Mesendoderm (in vitro differentiated cells): ENCODE measurements at regions not wholly inside any gene's neighbourhood (a gene's known extent, or its start where the extent isn't known, plus 50 kb on each side); places are given as distances from the start of the nearest gene placed in this dataset.

Source experiments
- DNase-seq: peaks from one replicate; pipeline ENCODE4 v3.0.0; 2013
- H2AK5ac ChIP-seq: 2 replicates; pipeline ENCODE4 v1.6.1; 2013; ENCODE audit warnings: low read length, inconsistent platforms
- H2BK120ac ChIP-seq: 2 replicates; pipeline ENCODE4 v1.6.1; 2013; ENCODE audit warnings: low read depth, mild to moderate bottlenecking, low read length, moderate library complexity, mixed read lengths
- H2BK15ac ChIP-seq: replicated peaks from 2 replicates; pipeline ENCODE4 v1.6.1; 2013; ENCODE audit warnings: low read depth, mild to moderate bottlenecking, moderate library complexity
- H2BK5ac ChIP-seq: 2 replicates; pipeline ENCODE4 v1.6.1; 2013; ENCODE audit warnings: low read length, inconsistent platforms
- H3K18ac ChIP-seq: 2 replicates; pipeline ENCODE4 v1.6.1; 2013; ENCODE audit warnings: mild to moderate bottlenecking, low read length, mixed read lengths
- H3K23ac ChIP-seq: one replicate; pipeline ENCODE4 v1.6.1; 2013; ENCODE audit warnings: low read length
- H3K27ac ChIP-seq: 2 replicates; pipeline ENCODE4 v1.5.1; 2013; ENCODE audit warnings: low read depth, mild to moderate bottlenecking, inconsistent platforms, low read length, moderate library complexity
- H3K27me3 ChIP-seq: 2 replicates; pipeline ENCODE4 v1.6.1; 2013; ENCODE audit warnings: low read length, control low read depth, mild to moderate bottlenecking, inconsistent platforms; ENCODE audit not compliant: insufficient read depth, poor library complexity
- H3K36me3 ChIP-seq: 2 replicates; pipeline ENCODE4 v1.6.1; 2013; ENCODE audit warnings: low read length, inconsistent platforms; ENCODE audit not compliant: control insufficient read depth, insufficient read depth
- H3K4ac ChIP-seq: one replicate; pipeline ENCODE4 v1.6.1; 2013; ENCODE audit warnings: low read depth, mild to moderate bottlenecking, low read length, moderate library complexity
- H3K4me1 ChIP-seq: 2 replicates; pipeline ENCODE4 v1.6.1; 2013; ENCODE audit warnings: low read depth, low read length, inconsistent platforms; ENCODE audit not compliant: control insufficient read depth
- H3K4me2 ChIP-seq: 2 replicates; pipeline ENCODE4 v1.6.1; 2013; ENCODE audit warnings: low read length
- H3K4me3 ChIP-seq: 2 replicates; pipeline ENCODE4 v1.5.1; 2013; ENCODE audit warnings: mild to moderate bottlenecking, low read length
- H3K56ac ChIP-seq: one replicate; pipeline ENCODE4 v1.6.1; 2013; ENCODE audit warnings: low read length
- H3K79me1 ChIP-seq: 2 replicates; pipeline ENCODE4 v1.6.1; 2013; ENCODE audit warnings: low read length, inconsistent platforms
- H3K79me2 ChIP-seq: 2 replicates; pipeline ENCODE4 v1.6.1; 2013; ENCODE audit warnings: mild to moderate bottlenecking, low read length; ENCODE audit not compliant: control insufficient read depth, insufficient read depth
- H3K9ac ChIP-seq: 2 replicates; pipeline ENCODE4 v1.6.1; 2013; ENCODE audit warnings: low read length, inconsistent platforms
- H4K5ac ChIP-seq: one replicate; pipeline ENCODE4 v1.6.1; 2013; ENCODE audit warnings: low read length
- H4K8ac ChIP-seq: one replicate; pipeline ENCODE4 v1.6.1; 2013; ENCODE audit warnings: low read depth, mild to moderate bottlenecking, control low read depth, low read length, moderate library complexity
- WGBS: extraction: QIAGEN DNeasy Blood & Tissue Kit; methylation state at CpG from one replicate; pipeline ENCODE4 v1.1.7; 2013; ENCODE audit warnings: low lambda C conversion rate, missing lambda C conversion rate; ENCODE audit not compliant: insufficient coverage; ENCODE audit errors: extremely low coverage; 5-methylcytosine and 5-hydroxymethylcytosine counted together

DNA sequence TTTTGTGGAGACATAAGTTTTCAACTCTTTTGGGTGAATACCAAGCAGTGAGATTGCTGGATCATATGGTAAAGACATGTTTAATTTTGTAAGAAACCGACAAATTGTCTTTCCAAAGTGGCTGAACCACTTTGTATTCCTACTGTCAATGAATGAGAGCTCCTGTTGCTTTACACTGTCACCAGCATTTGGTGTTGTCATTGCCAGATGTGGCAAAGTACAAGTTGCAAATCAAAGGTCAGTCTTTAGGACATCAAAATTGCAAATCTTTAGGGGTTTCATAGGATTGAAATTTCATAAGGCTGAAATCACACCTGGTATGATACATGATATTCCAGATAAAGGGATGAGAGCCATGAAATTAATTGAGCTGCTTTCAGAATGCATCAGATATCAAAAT, 67.7 kb upstream of the ELOVL6 start:
- Histone ChIP-seq H4K5ac (no peak overlapping the region), H3K18ac (no peak overlapping the region), H3K4me3 (no peak overlapping the region), H3K4me2 (no peak overlapping the region), H2BK15ac (no peak overlapping the region), H3K56ac (no peak overlapping the region), H2BK5ac (no peak overlapping the region), H4K8ac (no peak overlapping the region), H3K27me3 (no peaks in the 10 kb centered on the region), H3K23ac (no peak overlapping the region), H3K27ac (no peak overlapping the region), H3K4me1 (no peaks in the 10 kb centered on the region), H3K9ac (no peak overlapping the region), H3K79me1 (no peaks in the 10 kb centered on the region), H3K36me3 (no peaks in the 10 kb centered on the region), H3K79me2 (no peaks in the 10 kb centered on the region), H2BK120ac (no peak overlapping the region), H2AK5ac (no peak overlapping the region), H3K4ac (no peak overlapping the region)
- DNase-seq = no peak
- no CpG with 5 or more reads among the region's 1 CpG for WGBS

- no CpG with 5 or more reads among the region's 5 CpGs for WGBS
These were observed 66.6 kb upstream of the ELOVL6 start for GRCh38 chr4:110265001-110265400.

GRCh38 chr4:110260299-110260698, 61.9 kb upstream of the ELOVL6 start:
- DNase-seq = no peak
- no peaks in the 10 kb centered on the region for H3K36me3 ChIP-seq
- WGBS = no CpG with 5 or more reads among the region's 4 CpGs

More at GRCh38 chr4:110265001-110265400, 66.6 kb upstream of the ELOVL6 start:
- Histone ChIP-seq H3K79me1 (no peaks in the 10 kb centered on the region), H3K27ac (no peak overlapping the region), H3K79me2 (no peaks in the 10 kb centered on the region), H3K56ac (no peak overlapping the region), H4K8ac (no peak overlapping the region), H3K27me3 (no peaks in the 10 kb centered on the region), H4K5ac (no peak overlapping the region), H3K9ac (no peak overlapping the region), H3K4ac (no peak overlapping the region), H2BK5ac (no peak overlapping the region), H3K4me3 (no peak overlapping the region), H3K4me1 (no peaks in the 10 kb centered on the region), H2BK120ac (no peak overlapping the region), H3K18ac (no peak overlapping the region), H3K23ac (no peak overlapping the region), H2AK5ac (no peak overlapping the region), H3K4me2 (no peak overlapping the region), H3K36me3 (no peaks in the 10 kb centered on the region), H2BK15ac (no peak overlapping the region)
- DNase-seq = no peak

DNA sequence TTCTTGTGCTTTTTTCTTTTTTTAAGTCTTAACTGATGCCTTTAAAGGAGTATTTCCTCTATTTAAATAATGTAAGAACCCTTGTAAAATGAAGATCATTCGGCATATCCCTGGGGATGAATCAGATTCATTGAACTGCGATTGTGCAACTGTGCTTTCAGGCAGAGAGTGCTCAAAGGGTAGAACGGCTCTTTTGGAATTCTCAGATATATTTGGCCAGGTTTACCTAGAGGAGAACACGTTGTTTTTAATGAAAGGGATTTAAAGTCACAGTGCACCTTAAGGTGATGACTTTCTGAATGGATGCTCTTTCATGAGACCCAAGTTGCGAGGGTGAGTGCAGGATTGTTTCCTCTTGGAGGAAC, 51.6 kb upstream of the ELOVL6 start:
- H3K36me3 ChIP-seq = no peaks in the 10 kb centered on the region
- no peak overlapping the region for H3K56ac ChIP-seq
- no peaks in the 10 kb centered on the region for H3K79me1 ChIP-seq
- H3K79me2 ChIP-seq = no peaks in the 10 kb centered on the region
- no peak overlapping the region for H3K4me3 ChIP-seq
- no peak overlapping the region for H2BK120ac ChIP-seq
- H3K4ac ChIP-seq = no peak overlapping the region
- H2BK5ac ChIP-seq = no peak overlapping the region
- no peak overlapping the region for H3K4me2 ChIP-seq
- H3K27ac ChIP-seq = no peak overlapping the region
- no peak overlapping the region for H4K8ac ChIP-seq
- H3K9ac ChIP-seq = no peak overlapping the region
- no peak for DNase-seq
- H2BK15ac ChIP-seq = no peak overlapping the region
- H4K5ac ChIP-seq = no peak overlapping the region
- no CpG with 5 or more reads among the region's 5 CpGs for WGBS
- no peaks in the 10 kb centered on the region for H3K27me3 ChIP-seq
- H3K4me1 ChIP-seq = no peaks in the 10 kb centered on the region
- no peak overlapping the region for H3K18ac ChIP-seq
- no peak overlapping the region for H3K23ac ChIP-seq
- no peak overlapping the region for H2AK5ac ChIP-seq

More at GRCh38 chr4:110260299-110260698, 61.9 kb upstream of the ELOVL6 start:
- Histone ChIP-seq H3K4ac (no peak overlapping the region), H4K8ac (no peak overlapping the region), H3K4me2 (no peak overlapping the region), H3K9ac (no peak overlapping the region), H3K4me1 (no peaks in the 10 kb centered on the region), H4K5ac (no peak overlapping the region), H2BK120ac (no peak overlapping the region), H3K27ac (no peak overlapping the region), H3K79me1 (no peaks in the 10 kb centered on the region), H2BK15ac (no peak overlapping the region), H3K18ac (no peak overlapping the region), H3K79me2 (no peaks in the 10 kb centered on the region), H3K4me3 (no peak overlapping the region), H3K56ac (no peak overlapping the region), H3K27me3 (no peaks in the 10 kb centered on the region), H2AK5ac (no peak overlapping the region), H2BK5ac (no peak overlapping the region), H3K23ac (no peak overlapping the region)

- Histone ChIP-seq H3K79me1 (no peaks in the 10 kb centered on the region), H3K4me1 (no peaks in the 10 kb centered on the region), H2BK15ac (no peak overlapping the region), H3K4me3 (no peak overlapping the region), H3K56ac (no peak overlapping the region), H3K4me2 (no peak overlapping the region), H3K4ac (no peak overlapping the region), H2BK120ac (no peak overlapping the region), H3K27ac (no peak overlapping the region), H3K18ac (no peak overlapping the region), H3K36me3 (no peaks in the 10 kb centered on the region), H3K27me3 (no peaks in the 10 kb centered on the region), H4K5ac (no peak overlapping the region), H4K8ac (no peak overlapping the region), H3K9ac (no peak overlapping the region), H2AK5ac (no peak overlapping the region), H2BK5ac (no peak overlapping the region), H3K23ac (no peak overlapping the region), H3K79me2 (no peaks in the 10 kb centered on the region)
- WGBS = no CpG with 5 or more reads among the region's 5 CpGs
- DNase-seq = peak; percentile 54
These were observed 50.4 kb upstream of the ELOVL6 start for GRCh38 chr4:110248831-110249253.
